ENCODE measurements at regions not wholly inside any gene's neighbourhood (a gene's known extent, or its start where the extent isn't known, plus 50 kb on each side); places are given as distances from the start of the nearest gene placed in this dataset.

GRCh38 chr2:34037886-34038285 lies 438.8 kb upstream of the FAM98A start:
- TF ChIP-seq CTCF (IDR thresholded peaks at IDR 0.05) (no peak), POLR2A (IDR thresholded peaks at IDR 0.05) (no peak)

All from uterus (tissue), 2 donors.